GM21526 (cell line): ENCODE measurements at regions not wholly inside any gene's neighbourhood (a gene's known extent, or its start where the extent isn't known, plus 50 kb on each side); places are given as distances from the start of the nearest gene placed in this dataset.

Source experiments
- ATAC-seq: cut with Tn5 transposase; IDR thresholded peaks from one replicate; pipeline ENCODE4 v1.9.1; 2021; ENCODE audit warnings: moderate library complexity; ENCODE audit not compliant: unreplicated experiment, low FRiP score

DNA sequence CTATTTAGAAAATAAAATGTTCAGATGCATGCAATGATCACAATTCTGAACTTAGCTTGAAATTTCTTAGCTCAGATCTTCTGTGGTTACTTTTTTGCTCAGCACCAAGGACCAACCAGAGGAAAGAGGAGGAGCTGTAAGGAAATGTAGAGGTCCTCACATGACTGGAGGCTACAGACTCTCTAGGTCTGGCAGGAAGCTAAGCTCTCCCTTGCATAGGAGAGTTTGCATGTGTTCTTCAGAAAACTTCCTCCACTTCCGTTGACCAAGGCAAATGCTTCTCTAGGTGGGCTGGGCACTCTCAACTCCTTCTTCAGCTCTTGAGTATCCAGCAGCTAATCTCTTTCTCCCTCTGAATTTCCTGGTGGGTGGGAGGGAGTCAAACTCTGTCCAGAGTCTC lies 119.6 kb downstream of the BTC start:
- no peak for ATAC-seq

DNA sequence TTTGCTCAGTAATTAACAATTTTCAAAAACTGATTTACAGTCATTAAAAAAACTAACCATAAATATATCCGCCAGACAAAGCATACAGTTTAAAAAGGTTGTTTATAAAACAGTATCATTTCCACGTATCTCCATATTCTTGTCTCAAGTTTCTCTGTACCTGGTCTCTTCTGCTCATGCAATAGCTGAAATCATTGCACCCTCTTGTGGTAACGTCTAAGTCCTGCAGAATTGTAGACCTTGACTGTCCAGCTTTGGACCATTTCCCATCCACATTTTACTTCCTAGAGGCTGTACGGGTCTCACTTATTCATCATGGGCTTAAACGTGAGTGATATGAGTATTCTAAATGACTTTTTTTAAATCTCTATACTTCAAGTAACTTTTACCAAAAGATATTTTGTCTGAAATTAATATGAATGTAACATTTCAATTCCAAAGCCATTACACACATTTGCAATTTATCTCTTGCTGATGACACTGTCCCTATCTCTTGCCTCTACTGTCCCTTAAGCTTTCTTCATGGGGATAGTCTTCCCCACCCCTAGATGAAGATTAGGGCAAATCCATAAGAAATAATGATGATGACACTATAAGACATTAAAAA lies 118.5 kb downstream of the BTC start:
- no peak for ATAC-seq

DNA sequence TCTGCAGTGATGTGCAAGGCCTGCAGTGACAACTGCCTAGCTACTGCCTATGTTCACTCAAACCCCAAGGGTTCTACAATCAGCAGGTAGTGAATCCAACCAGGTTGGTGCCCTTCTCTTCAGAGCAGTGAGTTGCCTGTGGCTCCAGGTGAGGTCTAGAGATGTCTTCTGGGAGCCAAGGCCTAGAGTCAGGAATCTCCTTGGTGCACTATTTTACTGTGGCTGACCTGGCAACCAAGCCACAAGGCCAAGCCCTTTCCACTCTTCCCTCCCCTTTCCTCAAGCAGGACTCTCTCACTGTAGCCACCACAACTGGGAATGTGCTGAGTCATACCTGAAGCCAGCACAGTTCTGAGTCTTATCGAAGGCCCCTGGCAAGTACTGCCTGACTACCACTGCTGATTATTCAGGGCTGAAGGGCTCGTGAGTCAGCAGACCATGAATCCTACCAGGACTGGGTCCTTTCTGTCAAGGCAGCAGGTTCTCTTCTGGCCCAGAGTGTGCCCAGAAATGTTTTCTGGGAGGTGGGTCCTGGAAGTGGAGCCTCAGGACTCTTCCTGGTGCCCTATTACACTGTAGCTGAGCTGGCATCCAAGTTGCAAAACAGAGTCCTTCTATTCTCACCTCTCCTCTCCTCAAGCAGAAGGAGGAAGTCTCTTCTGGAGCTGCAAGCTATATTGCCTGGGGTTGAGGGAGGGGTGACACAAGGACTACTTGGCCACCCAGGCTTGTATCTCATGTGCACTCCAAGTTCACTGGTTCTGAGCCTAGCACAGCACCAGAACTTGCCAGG lies 111.6 kb downstream of the BTC start:
- ATAC-seq, result no peak

DNA sequence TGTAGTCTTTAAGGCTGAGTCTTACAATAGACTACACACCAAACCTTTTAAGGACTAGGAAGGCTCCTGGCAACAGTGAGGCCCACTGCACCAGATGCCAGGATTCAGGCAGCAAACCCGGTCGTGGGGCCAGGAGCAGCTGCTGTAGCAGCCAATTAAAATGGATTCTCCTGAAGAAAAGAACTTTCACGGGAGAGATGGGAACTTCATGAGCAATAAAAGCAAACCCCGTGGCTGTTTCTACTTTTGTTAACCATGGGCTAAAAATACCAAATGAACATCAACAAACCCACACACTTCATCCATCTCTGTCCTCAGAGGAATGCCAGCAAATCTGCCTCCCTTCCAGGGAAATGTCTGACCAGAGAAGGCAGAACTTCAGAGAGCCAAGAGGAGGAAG lies 101.4 kb downstream of the BTC start:
- no peak for ATAC-seq
